Panc1 (cell line): ENCODE measurements at regions not wholly inside any gene's neighbourhood (a gene's known extent, or its start where the extent isn't known, plus 50 kb on each side); places are given as distances from the start of the nearest gene placed in this dataset.

Experiments used
- ATAC-seq: fragments of 200-7000 bp; cut with Tn5 transposase; 2 replicates; pipeline ENCODE4 v1.9.1; 2020; ENCODE audit warnings: mild to moderate bottlenecking, moderate library complexity
- BruUV-seq: library from RNA; stranded (reverse); fragments of 400-500 nt; replicated peaks from 2 replicates; lab custom pipeline; 2021; lab: Mats Ljungman, UMichigan
- CTCF ChIA-PET: fragments of 300-600 bp; sonication (Branson Sonifier 250); formaldehyde crosslinking; loops from one replicate; lab custom pipeline; 2022; ENCODE audit warnings: antibody characterized with exemption; lab: Charles Lee
- POLR2A ChIA-PET: fragments of 300-600 bp; sonication (Branson Sonifier 250); formaldehyde crosslinking; loops from one replicate; lab custom pipeline; 2022; ENCODE audit warnings: antibody characterized with exemption; lab: Charles Lee
- DNase-seq: peaks from one replicate; pipeline ENCODE4 v3.0.0-alpha.2; 2010; ENCODE audit warnings: low read depth, low spot score
- H3K27ac ChIP-seq: 2 replicates; pipeline ENCODE4 v1.5.1; 2011; ENCODE audit warnings: mild to moderate bottlenecking, low read length, inconsistent platforms
- H3K27me3 ChIP-seq: fragments of 200-500 bp; sonication (Bioruptor generic); 2 replicates; pipeline ENCODE4 v1.6.0; 2014; ENCODE audit warnings: low read length, inconsistent platforms; ENCODE audit not compliant: control insufficient read depth, insufficient read depth
- H3K36me3 ChIP-seq: fragments of 200-500 bp; sonication (Bioruptor generic); 2 replicates; pipeline ENCODE4 v1.5.1; 2014; ENCODE audit warnings: inconsistent platforms, mild to moderate bottlenecking, low read length, moderate library complexity; ENCODE audit not compliant: control insufficient read depth, insufficient read depth
- H3K4me1 ChIP-seq: 2 replicates; pipeline ENCODE4 v1.5.1; 2011; ENCODE audit warnings: inconsistent platforms, mild to moderate bottlenecking, low read length, moderate library complexity; ENCODE audit not compliant: control insufficient read depth, insufficient read depth
- H3K4me3 ChIP-seq, 2 experiments: 2 replicates each; pipeline ENCODE4 v1.5.1; 2011 to 2012; ENCODE audit warnings: low read depth in 2 of 2, low read length in 2 of 2, mild to moderate bottlenecking in 2 of 2, inconsistent platforms in 1 of 2, moderate library complexity in 1 of 2
- H3K9me3 ChIP-seq: fragments of 200-500 bp; sonication (Bioruptor generic); 2 replicates; pipeline ENCODE4 v1.5.1; 2014; ENCODE audit warnings: low read depth, mild to moderate bottlenecking, inconsistent platforms, low read length, moderate library complexity; ENCODE audit not compliant: control insufficient read depth, insufficient read depth
- POLR2AphosphoS5 ChIP-seq: IDR thresholded peaks from 2 replicates; pipeline ENCODE4 v1.6.1; 2012; ENCODE audit warnings: mild to moderate bottlenecking, low read depth, low read length, moderate library complexity
- SIN3A ChIP-seq: IDR thresholded peaks from 2 replicates; pipeline ENCODE4 v1.6.1; 2012; ENCODE audit warnings: low read depth, mild to moderate bottlenecking, low read length, moderate library complexity, borderline replicate concordance; ENCODE audit not compliant: insufficient read depth
- TCF7L2 ChIP-seq: IDR thresholded peaks from 2 replicates; pipeline ENCODE4 v1.6.1; 2011; ENCODE audit warnings: mild to moderate bottlenecking, low read depth, low read length, inconsistent platforms
- in situ Hi-C: cut with HindIII; loops from 2 replicates; pipeline ENCODE4 v1.10.0; 2016; ENCODE audit warnings: low sequenced_read_pairs, low pct_unique_long_range_greater_than_20kb
- intact Hi-C: fragments of 100-400 bp; cut with micrococcal nuclease; formaldehyde crosslinking; loops from one replicate; pipeline ENCODE4 v1.10.0; 2022; ENCODE audit not compliant: unreplicated experiment
- TF ChIP-seq, protein P1 (sequence below), 2 experiments: IDR thresholded peaks; 2 replicates each; pipeline ENCODE4 v1.6.1; 2011 to 2012; ENCODE audit warnings: low read depth in 2 of 2, control low read depth in 1 of 2, low read length in 1 of 2, mild to moderate bottlenecking in 1 of 2, moderate library complexity in 1 of 2; ENCODE audit not compliant: insufficient read depth in 1 of 2
- TF ChIP-seq, protein P2 (sequence below): fragments of 450-650 bp; IDR thresholded peaks from 2 replicates; pipeline ENCODE4 v1.5.1; 2017; ENCODE audit warnings: mild to moderate bottlenecking

DNA sequence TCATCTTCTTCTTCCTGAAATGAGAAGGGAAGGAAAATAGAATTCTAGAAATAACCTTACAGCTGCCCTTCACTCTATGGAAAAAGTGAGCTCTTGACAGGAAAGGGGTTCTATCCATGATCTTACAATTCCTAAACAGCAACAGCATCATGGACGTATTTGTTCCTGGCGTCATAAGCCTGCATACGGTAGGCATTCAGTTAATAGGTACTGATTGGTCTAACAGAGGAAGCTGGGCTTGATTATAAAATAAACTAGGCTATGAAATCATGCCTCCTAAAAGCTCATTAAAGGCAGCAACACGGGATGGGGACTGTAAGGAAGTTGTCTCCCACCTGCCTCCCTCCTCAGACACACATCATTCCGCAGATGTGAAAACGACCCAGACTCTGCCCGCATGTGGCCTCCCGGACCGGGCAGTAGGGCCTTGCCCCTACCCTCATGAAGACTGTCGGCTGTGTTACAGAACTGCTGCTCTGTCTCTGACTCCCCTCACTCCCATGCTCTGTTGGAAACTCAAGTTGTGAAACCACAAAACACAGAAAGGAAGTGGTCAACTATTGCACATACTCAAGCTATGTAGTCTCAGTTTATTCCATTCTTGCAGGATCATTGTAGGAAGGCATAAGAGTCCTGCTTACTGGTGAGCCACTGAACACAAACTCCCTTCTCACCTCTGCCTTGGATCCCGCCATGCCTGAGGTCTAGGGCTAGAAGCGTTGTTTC is 129.8 kb downstream of the DLEU7 start:
- DNase-seq (no peak), ATAC-seq (no peak)
- no TSS peak for BruUV-seq
- intact Hi-C loops, result no loop called here
- Histone ChIP-seq H3K27me3 (no peaks in the 10 kb centered on the region), H3K4me3 (no peak overlapping the region), H3K4me1 (no peaks in the 10 kb centered on the region), H3K36me3 (no peaks in the 10 kb centered on the region), H3K27ac (no peak overlapping the region), H3K9me3 (no peaks in the 10 kb centered on the region)
- ChIA-PET CTCF (interaction anchor here (0.6 kb wide), 1 partner anchor 1198 kb away, joined by 3 read pairs; no protein-coding TSS in a partner anchor), POLR2A (interaction anchor here (0.5 kb wide), 1 partner anchor 254 kb away, joined by 7 read pairs; no protein-coding TSS in a partner anchor)
- in situ Hi-C loops, result no loop called here
- TF ChIP-seq TCF7L2 (no peak), POLR2AphosphoS5 (no peak), SIN3A (no peak)
- TF ChIP-seq, protein P1, sequence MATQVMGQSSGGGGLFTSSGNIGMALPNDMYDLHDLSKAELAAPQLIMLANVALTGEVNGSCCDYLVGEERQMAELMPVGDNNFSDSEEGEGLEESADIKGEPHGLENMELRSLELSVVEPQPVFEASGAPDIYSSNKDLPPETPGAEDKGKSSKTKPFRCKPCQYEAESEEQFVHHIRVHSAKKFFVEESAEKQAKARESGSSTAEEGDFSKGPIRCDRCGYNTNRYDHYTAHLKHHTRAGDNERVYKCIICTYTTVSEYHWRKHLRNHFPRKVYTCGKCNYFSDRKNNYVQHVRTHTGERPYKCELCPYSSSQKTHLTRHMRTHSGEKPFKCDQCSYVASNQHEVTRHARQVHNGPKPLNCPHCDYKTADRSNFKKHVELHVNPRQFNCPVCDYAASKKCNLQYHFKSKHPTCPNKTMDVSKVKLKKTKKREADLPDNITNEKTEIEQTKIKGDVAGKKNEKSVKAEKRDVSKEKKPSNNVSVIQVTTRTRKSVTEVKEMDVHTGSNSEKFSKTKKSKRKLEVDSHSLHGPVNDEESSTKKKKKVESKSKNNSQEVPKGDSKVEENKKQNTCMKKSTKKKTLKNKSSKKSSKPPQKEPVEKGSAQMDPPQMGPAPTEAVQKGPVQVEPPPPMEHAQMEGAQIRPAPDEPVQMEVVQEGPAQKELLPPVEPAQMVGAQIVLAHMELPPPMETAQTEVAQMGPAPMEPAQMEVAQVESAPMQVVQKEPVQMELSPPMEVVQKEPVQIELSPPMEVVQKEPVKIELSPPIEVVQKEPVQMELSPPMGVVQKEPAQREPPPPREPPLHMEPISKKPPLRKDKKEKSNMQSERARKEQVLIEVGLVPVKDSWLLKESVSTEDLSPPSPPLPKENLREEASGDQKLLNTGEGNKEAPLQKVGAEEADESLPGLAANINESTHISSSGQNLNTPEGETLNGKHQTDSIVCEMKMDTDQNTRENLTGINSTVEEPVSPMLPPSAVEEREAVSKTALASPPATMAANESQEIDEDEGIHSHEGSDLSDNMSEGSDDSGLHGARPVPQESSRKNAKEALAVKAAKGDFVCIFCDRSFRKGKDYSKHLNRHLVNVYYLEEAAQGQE (IDR thresholded peaks at IDR 0.05; ENCODE audit: insufficient read depth in 1 of 2, low read depth in 2 of 2, low read length in 1 of 2), result no peak
- TF ChIP-seq, protein P2, sequence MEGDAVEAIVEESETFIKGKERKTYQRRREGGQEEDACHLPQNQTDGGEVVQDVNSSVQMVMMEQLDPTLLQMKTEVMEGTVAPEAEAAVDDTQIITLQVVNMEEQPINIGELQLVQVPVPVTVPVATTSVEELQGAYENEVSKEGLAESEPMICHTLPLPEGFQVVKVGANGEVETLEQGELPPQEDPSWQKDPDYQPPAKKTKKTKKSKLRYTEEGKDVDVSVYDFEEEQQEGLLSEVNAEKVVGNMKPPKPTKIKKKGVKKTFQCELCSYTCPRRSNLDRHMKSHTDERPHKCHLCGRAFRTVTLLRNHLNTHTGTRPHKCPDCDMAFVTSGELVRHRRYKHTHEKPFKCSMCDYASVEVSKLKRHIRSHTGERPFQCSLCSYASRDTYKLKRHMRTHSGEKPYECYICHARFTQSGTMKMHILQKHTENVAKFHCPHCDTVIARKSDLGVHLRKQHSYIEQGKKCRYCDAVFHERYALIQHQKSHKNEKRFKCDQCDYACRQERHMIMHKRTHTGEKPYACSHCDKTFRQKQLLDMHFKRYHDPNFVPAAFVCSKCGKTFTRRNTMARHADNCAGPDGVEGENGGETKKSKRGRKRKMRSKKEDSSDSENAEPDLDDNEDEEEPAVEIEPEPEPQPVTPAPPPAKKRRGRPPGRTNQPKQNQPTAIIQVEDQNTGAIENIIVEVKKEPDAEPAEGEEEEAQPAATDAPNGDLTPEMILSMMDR, result no peak

DNA sequence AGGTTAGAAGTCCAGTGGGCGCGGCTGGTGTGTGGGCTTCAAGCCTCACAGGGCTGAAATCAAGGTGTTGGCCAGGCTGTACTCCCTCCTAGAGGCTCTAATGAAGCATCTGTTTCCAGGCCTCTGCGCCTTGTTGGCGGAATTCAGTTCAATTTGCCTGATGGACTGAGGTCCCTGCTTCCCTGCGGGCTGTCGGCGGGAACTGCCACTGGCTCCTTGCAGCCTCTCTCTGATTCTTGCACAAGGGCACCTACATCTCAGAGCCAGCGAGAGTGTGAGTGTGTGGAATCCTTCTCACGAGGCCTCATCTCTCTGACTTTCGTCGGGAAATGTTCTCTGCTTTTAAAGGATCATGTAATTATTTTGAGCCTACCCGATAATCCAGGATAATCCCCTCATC is 128.6 kb downstream of the DLEU7 start:
- TF ChIP-seq TCF7L2, result no peak
- no peak for TF ChIP-seq POLR2AphosphoS5
- TF ChIP-seq, protein P1 (IDR thresholded peaks at IDR 0.05; ENCODE audit: insufficient read depth in 1 of 2, low read depth in 2 of 2, low read length in 1 of 2), result no peak
- no peak for TF ChIP-seq SIN3A
- TF ChIP-seq, protein P2, result no peak
- Histone ChIP-seq H3K27ac (no peak overlapping the region), H3K36me3 (no peaks in the 10 kb centered on the region), H3K4me1 (no peaks in the 10 kb centered on the region), H3K9me3 (no peaks in the 10 kb centered on the region), H3K27me3 (no peaks in the 10 kb centered on the region), H3K4me3 (no peak overlapping the region)
- no TSS peak for BruUV-seq
- ChIA-PET POLR2A (no interaction called here), CTCF (no interaction called here)
- DNase-seq, result no peak
- in situ Hi-C loops (no loop called here), intact Hi-C loops (no loop called here)
- no peak for ATAC-seq
